Erythroblast (primary cell): ENCODE measurements at regions not wholly inside any gene's neighbourhood (a gene's known extent, or its start where the extent isn't known, plus 50 kb on each side); places are given as distances from the start of the nearest gene placed in this dataset.

Experiments
- GATA1 ChIP-seq: IDR thresholded peaks from 2 replicates; pipeline ENCODE4 v1.6.1; 2011; ENCODE audit warnings: low read depth, mild to moderate bottlenecking, control low read depth, low read length, moderate library complexity
- POLR2A ChIP-seq: IDR thresholded peaks from 2 replicates; pipeline ENCODE4 v1.6.1; 2011; ENCODE audit warnings: mild to moderate bottlenecking, low read length

GRCh38 chr9:19689328-19690101 lies 99.3 kb downstream of the SLC24A2 start:
- no peak for TF ChIP-seq POLR2A
- TF ChIP-seq GATA1, result no peak
